ENCODE measurements at regions not wholly inside any gene's neighbourhood (a gene's known extent, or its start where the extent isn't known, plus 50 kb on each side); places are given as distances from the start of the nearest gene placed in this dataset.

- Histone ChIP-seq H3K9me3 (peaks cover 0 to 9% of the 10 kb centered on the region in 2 donors), H3K4me1 (peaks cover 0 to 2% of the 10 kb centered on the region in 2 donors), H3K27me3 (peaks cover 0 to 8% of the 10 kb centered on the region in 2 donors), H3K4me3 (no peak overlapping the region), H3K36me3 (no peaks in the 10 kb centered on the region), H3K27ac (no peak overlapping the region)
- no peak for TF ChIP-seq CTCF (IDR thresholded peaks at IDR 0.05)
- intact Hi-C loops (cut with DNase I): no loop called here
- no peak for ATAC-seq
- DNase-seq: peak in 1 of 4 donors; percentile 54
Observed at GRCh38 chr22:47332246-47332980, 570.0 kb downstream of the TBC1D22A start.

- intact Hi-C loops (cut with DNase I): no loop called here
- H3K4me1 ChIP-seq: peaks cover 0 to 2% of the 10 kb centered on the region in 2 donors
- no peak for ATAC-seq
Observed at GRCh38 chr22:47331750-47332149, 569.3 kb downstream of the TBC1D22A start.

GRCh38 chr22:47329727-47330650, 567.5 kb downstream of the TBC1D22A start:
- H3K9me3 ChIP-seq: peaks cover 0 to 9% of the 10 kb centered on the region in 2 donors
- peaks cover 0 to 8% of the 10 kb centered on the region in 2 donors for H3K27me3 ChIP-seq
- no peak for TF ChIP-seq CTCF (IDR thresholded peaks at IDR 0.05)
- ATAC-seq: no peak
- H3K27ac ChIP-seq: no peak overlapping the region
- H3K4me1 ChIP-seq: peaks cover 0 to 2% of the 10 kb centered on the region in 2 donors
- H3K36me3 ChIP-seq: no peaks in the 10 kb centered on the region
- DNase-seq: peak in 1 of 4 donors; percentile 28
- intact Hi-C loops (cut with DNase I): no loop called here
- H3K4me3 ChIP-seq: no peak overlapping the region

More at GRCh38 chr22:47331750-47332149, 569.3 kb downstream of the TBC1D22A start:
- Histone ChIP-seq H3K36me3 (no peaks in the 10 kb centered on the region), H3K4me3 (no peak overlapping the region), H3K9me3 (peaks cover 0 to 9% of the 10 kb centered on the region in 2 donors), H3K27ac (no peak overlapping the region), H3K27me3 (peaks cover 0 to 8% of the 10 kb centered on the region in 2 donors)
- no peak for TF ChIP-seq CTCF (IDR thresholded peaks at IDR 0.05)
- DNase-seq: peak in 1 of 4 donors; percentile 28

- ATAC-seq (peak; percentile 75), DNase-seq (peak in 2 of 4 donors; percentile 55 to 70)
- intact Hi-C loops (cut with DNase I): no loop called here
- H3K36me3 ChIP-seq: no peaks in the 10 kb centered on the region
- H3K4me3 ChIP-seq: no peak overlapping the region
- peaks cover 0 to 2% of the 10 kb centered on the region in 2 donors for H3K4me1 ChIP-seq
- TF ChIP-seq CTCF (IDR thresholded peaks at IDR 0.05): no peak
- H3K27me3 ChIP-seq: peaks cover 0 to 8% of the 10 kb centered on the region in 2 donors
- H3K9me3 ChIP-seq: peaks cover 0 to 8% of the 10 kb centered on the region in 2 donors
- H3K27ac ChIP-seq: no peak overlapping the region
Observed at GRCh38 chr22:47328550-47329243, 566.2 kb downstream of the TBC1D22A start.

Data from left lung (tissue), 4 donors.